Endothelial cell of umbilical vein (primary cell): ENCODE measurements at regions not wholly inside any gene's neighbourhood (a gene's known extent, or its start where the extent isn't known, plus 50 kb on each side); places are given as distances from the start of the nearest gene placed in this dataset.

Experiments
- MYC ChIP-seq: IDR thresholded peaks from one replicate; pipeline ENCODE4 v1.6.1; 2011; ENCODE audit warnings: mild to moderate bottlenecking, low read depth, low read length
- TF ChIP-seq, protein P1 (sequence below), 2 donors: IDR thresholded peaks; 1 replicate in 1 of 2; 2 replicates in 1 of 2; pipeline ENCODE4 v1.5.1; 2011; ENCODE audit warnings: low read length in 2 of 2, mild to moderate bottlenecking in 2 of 2, moderate library complexity in 2 of 2, control low read depth in 1 of 2, inconsistent platforms in 1 of 2, low read depth in 1 of 2; ENCODE audit not compliant: insufficient read depth in 1 of 2; ENCODE audit errors: extremely low read depth in 1 of 2

DNA sequence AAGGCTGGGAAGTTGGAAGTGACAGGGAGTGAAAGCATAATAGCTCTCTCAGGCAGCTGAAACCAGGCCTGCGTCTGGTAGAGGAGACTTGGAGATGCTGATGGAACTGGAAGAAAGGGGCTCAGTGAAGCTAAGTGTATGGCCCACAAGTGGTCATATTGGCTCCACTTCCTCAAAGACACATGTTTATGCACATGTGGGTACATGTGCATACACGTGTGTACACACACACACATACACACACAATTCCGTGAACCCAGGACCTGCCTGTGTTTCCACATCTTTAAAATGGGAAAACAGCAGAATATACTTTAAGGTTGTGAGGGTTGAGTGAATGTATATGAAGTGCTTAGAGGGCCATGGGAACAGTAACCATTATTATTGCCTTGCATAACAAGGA lies 160.9 kb downstream of the ARL6IP6 start:
- TF ChIP-seq, protein P1, sequence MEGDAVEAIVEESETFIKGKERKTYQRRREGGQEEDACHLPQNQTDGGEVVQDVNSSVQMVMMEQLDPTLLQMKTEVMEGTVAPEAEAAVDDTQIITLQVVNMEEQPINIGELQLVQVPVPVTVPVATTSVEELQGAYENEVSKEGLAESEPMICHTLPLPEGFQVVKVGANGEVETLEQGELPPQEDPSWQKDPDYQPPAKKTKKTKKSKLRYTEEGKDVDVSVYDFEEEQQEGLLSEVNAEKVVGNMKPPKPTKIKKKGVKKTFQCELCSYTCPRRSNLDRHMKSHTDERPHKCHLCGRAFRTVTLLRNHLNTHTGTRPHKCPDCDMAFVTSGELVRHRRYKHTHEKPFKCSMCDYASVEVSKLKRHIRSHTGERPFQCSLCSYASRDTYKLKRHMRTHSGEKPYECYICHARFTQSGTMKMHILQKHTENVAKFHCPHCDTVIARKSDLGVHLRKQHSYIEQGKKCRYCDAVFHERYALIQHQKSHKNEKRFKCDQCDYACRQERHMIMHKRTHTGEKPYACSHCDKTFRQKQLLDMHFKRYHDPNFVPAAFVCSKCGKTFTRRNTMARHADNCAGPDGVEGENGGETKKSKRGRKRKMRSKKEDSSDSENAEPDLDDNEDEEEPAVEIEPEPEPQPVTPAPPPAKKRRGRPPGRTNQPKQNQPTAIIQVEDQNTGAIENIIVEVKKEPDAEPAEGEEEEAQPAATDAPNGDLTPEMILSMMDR (IDR thresholded peaks at IDR 0.05; ENCODE audit: extremely low read depth in 1 of 2, insufficient read depth in 1 of 2, low read depth in 1 of 2, low read length in 2 of 2) = no peak
- no peak for TF ChIP-seq MYC
